Islet precursor cell (in vitro differentiated cells): ENCODE measurements at regions not wholly inside any gene's neighbourhood (a gene's known extent, or its start where the extent isn't known, plus 50 kb on each side); places are given as distances from the start of the nearest gene placed in this dataset.

Source experiments
- DNase-seq: peaks from one replicate; pipeline ENCODE4 v3.0.0-alpha.2; 2018

GRCh38 chr6:40188931-40189330, 254.7 kb upstream of the MOCS1 start:
- peak; percentile 32 for DNase-seq

DNA sequence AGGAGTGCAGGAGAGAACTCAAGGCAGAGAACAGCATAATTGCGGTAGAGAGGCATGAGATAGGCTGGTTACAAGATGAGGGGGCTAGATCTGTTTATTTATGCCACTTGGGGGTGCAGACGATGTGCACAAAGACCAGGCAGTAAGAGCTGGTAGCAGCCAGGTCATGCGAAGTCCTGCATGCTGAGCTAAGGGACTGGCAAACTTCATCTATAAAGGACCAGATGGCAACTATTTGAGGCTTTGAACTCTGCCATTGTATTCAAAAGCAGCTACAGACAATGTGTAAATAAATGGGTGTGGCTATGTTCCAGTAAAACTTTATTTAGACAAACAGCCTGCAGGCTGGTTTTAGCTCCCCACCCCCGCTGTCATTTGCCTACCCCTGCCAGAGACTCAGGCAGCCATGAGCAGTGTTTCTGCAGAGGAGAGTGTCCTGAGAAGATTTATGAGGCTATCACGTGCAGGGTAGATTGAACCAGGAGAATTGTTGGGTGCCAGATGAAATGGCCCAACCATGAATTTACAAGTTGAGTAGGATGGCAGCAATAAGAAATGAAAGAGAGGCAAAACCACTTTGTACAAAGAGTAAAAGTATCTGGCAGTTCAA, 253.4 kb upstream of the MOCS1 start:
- peak; percentile 35 for DNase-seq

- DNase-seq, result peak; percentile 12
Observed at GRCh38 chr6:40185486-40185885, 251.2 kb upstream of the MOCS1 start.

- peak; percentile 91 for DNase-seq
Observed at GRCh38 chr6:40183902-40184301, 249.6 kb upstream of the MOCS1 start.

DNA sequence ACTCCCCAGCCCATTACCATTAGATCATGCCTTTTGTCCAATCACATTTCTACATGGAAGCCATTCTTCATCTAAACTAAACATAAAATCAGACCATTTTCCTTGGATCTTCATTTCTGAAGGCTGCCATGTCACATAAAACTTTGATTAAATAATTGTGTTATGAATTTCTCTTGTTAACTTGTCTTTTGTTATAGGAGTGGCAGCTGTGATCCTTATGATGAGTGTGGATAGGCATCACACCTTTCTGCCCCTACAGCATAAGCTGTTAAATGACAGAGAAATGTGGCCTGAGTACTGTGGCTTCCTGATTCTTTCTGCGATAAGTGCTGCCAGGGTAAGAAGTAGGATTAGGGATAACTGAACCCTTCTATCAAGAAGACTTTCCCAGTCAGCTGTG, 247.1 kb upstream of the MOCS1 start:
- DNase-seq, result peak; percentile 13

- peak; percentile 7 for DNase-seq
Observed at GRCh38 chr6:40180271-40180670, 246.0 kb upstream of the MOCS1 start.

- DNase-seq, result no peak
Observed at GRCh38 chr6:40179496-40179895, 245.2 kb upstream of the MOCS1 start.

DNA sequence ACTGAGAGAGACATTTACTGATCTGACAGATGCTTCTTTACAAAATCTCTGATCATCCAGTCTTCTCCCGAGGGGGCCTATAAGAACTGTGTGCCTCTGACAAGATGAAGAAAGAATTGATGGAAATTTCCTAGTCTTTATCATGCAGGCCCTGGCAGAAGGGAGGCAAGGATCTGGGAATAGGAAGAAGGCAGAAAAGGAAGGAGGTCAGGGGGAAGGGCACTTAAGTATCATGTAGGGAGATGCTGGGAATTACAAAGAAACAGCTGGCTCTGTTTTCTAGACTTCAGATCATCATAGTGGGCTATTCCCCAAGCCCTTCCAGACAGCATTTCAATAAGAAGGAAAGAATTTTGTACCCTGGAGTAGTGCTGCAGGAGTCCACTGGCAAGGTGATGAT, 243.3 kb upstream of the MOCS1 start:
- peak; percentile 3 for DNase-seq

DNA sequence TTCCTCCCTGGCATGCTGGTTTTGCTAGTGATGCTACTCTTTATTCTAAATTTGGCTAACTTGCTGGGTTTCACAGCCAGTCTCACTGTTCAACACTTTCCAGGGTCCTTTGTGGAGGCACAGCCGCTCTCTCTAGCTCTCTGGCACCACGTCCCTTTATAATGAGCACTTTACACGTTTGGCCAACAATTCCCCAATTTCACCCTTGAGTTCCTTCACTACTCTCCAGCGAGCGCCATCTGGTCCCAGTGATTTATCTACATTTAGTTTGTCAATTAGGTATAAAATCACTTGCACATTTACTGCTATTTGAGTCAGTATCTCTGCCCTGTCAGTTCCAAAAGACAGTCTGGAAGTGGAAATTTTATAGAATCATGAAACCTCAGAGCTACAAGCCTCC, 241.9 kb upstream of the MOCS1 start:
- no peak for DNase-seq

GRCh38 chr6:40172272-40172671, 238.0 kb upstream of the MOCS1 start:
- no peak for DNase-seq

DNA sequence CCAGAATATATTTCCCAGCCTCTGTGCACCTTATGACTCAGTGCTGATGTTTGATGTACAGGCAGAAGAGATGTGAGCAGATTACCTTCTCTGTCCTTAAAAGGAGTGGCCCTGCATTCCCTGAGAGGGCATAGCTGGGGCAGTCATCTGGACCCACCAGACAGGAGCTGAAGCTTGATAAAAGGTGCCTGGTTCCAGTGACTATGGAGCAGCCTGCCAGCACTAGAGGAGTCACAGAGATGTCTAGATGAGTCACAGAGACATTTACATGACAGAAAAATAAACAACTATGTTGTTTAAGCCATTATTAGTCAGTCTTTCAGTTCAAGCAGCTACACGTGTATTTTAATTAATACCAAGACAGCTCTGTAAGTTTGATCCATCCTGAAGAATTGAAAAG, 237.1 kb upstream of the MOCS1 start:
- DNase-seq, result peak; percentile 56

DNA sequence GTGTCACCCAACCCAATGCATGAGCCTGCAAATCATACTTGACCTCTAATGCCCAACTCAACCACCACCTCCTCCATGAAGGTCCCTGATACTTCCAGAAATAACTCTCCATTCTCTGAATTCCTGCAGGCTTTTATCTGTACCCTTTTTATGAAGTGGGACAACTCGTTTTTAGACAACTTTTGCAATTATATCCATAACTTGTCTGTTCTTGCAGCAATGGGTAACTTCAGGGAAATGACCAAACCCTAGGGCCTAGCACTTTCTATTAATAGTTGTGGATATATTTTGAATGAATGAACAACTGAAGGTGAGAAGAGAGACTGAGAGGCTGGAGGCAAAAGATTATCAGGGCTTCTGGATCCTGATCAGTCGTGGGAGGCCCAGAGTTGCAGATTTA, 236.6 kb upstream of the MOCS1 start:
- no peak for DNase-seq

DNA sequence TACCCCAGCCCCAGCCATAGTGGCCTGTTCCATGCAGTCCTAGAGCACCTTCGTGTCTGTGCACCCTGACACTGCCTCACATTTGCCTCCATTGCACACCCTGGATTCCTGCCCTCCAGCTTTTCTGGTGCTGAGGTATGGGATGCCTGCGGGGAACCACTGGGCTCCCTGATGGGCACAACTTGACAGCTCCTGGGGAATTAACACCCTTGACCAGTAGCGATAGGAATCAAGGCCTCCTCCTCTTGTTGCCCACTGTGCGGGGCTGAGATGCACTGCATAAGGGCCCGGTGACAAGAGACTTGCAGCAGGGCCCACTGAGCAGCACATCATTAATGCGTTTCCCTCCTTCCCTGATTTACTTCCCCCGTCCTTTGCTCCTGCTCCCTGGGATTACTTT, 235.6 kb upstream of the MOCS1 start:
- no peak for DNase-seq

- DNase-seq, result no peak
Observed at GRCh38 chr6:40166963-40167362, 232.7 kb upstream of the MOCS1 start.

DNA sequence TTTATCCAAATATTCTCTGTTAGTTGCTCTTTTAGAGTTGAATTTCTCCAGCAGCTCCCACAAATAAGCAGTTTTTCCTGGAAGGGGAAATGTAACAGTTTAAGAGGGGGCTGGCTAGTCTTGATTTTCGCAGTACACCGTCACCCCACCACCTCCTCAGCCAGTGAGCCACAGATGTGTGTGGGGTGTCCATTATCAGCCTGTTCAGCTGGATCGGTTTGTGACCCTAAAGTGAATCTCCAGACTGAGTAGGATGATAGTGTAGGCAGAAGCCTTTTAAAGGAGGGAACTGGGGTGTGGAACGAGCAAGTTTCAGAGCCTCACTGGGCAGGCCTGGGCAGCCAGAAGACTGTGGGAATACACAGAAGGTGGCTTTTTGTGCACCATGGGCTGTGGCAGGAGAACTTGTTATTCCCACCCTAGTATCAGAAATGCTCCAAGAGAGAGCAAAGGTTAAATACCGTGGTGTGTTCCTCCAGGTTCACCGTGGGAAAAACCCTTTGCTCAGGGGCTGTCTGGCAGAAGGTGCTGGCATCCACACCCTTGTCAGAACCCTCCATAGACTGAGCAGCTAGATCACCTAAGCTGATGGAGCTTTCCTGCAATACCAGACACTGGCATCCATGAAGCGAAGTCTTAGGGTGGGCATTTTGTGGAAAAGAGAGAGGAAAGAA, 230.9 kb upstream of the MOCS1 start:
- no peak for DNase-seq

- DNase-seq, result no peak
Observed at GRCh38 chr6:40164345-40164755, 230.1 kb upstream of the MOCS1 start.

GRCh38 chr6:40163924-40164323, 229.7 kb upstream of the MOCS1 start:
- no peak for DNase-seq

DNA sequence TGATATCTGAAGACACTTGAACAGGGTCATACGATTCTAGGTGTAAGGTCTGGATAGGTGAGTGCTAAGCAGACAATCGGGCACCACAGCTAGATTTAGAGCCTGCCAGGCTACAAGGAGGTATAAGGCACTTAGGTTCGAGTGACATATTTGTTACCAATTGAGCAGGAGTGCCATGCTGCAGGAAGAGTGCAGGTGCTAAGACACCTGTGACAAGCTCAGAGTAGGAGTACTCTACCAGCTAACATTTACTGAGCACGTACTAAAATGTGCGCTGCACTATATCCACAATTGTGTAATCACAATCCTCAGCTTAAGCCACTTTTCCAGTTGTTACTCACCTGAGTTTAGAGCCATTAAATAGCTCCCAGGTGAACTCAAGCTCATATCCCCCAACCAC, 227.8 kb upstream of the MOCS1 start:
- DNase-seq, result no peak

DNA sequence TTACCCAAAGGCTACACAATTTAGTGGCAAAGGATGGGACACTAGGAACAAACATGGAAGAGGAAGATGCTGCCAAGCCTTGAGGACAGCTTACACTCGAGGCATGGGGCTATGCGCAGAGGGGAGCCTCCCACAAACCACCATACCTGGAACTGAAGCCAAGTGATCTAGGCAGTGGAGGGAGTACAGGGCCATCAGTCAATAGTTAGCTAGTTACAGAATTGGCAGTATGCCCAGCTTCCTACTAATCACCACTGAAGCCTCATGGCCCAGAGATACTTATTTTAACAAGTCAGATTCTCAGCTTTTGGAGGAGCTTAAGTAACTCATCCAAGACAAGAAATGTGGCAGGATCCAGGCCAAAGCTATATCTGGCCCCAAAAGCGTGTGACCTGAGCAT, 226.6 kb upstream of the MOCS1 start:
- no peak for DNase-seq

DNA sequence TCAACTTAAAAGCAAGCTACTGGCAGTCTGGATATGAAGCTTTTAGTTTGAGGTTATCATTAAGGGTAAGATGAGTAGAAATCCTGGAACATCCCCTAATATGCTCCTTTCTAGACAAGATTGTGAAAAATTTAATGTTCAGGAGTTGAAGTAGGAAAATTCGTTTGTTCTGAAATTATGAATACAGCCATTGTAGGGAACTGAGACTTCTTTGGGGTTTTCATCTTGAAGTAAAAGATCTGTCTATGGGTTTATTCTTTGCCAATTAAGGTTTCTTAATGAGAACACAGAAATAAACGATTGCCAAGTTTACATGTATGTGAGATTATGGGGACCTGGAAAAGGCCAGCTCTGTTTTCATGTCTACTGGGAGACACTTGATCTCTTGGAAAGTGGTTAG, 225.6 kb upstream of the MOCS1 start:
- no peak for DNase-seq

DNA sequence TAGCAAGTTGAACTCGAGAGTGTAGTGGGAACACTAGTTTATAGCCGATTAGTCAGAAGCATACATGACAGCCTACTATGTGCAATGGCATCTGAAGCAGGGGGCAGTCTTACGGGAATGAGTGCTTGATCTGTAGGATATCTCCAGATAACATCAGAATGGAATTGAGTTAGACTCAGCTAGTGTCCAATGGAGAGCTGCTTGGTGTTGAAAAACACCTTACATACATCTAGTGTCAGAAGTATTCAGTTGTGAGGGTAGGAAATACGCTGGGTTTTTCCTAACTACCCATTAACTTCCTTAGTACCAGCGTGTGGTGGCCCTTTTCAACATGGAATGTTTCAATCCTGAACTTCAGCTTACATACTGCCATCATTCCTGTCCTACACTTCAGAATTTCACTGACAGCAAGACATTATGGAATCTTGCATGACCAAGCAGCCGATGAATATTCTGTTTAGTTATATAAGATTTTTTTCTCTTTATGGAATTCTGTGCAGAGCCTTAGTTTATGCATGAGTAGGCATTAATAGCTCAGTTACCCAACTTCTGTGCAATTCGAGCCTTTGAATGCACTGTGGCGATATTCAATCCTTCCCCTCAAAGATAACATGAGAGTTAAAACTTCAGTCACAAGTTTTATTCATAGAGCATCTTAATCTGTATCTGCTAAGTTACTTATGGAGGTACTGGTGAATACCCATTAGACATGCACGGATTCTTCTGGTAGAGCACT, 218.6 kb upstream of the MOCS1 start:
- no peak for DNase-seq

- no peak for DNase-seq
Observed at GRCh38 chr6:40152196-40152595, 217.9 kb upstream of the MOCS1 start.

DNA sequence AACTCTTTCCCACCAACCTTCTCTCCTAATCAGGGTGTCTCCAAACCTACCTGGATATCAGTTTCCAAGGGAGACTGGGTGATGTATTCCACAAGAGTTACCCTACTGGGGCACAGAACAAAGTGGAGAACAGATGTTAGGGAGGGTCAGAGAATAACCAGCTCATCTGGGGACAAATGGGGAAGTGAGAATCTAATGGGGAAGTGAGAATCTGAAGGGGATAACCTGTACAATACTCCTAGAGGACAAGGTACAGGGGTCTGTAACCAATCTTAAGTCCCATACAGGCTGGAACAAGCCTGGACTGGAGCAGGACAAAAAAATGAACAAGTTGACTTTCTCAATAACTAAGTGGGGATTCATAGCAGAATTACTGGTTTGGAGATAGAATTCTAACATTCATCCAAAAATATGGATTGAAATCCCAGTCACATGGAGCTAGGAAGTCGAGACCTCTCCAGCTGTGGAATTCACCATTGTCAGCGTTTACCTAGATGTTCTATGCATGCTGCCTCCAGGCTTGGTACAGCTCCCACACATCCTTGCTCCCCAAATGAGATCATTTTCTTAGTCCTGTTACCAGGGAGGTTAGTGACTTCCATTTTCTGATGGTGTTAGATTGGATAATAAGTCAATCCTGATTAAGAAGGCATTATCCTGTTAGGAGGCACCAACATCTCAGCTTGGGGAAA, 214.8 kb upstream of the MOCS1 start:
- DNase-seq, result no peak

GRCh38 chr6:40146902-40147301, 212.6 kb upstream of the MOCS1 start:
- no peak for DNase-seq
